ENCODE measurements at regions not wholly inside any gene's neighbourhood (a gene's known extent, or its start where the extent isn't known, plus 50 kb on each side); places are given as distances from the start of the nearest gene placed in this dataset.

DNA sequence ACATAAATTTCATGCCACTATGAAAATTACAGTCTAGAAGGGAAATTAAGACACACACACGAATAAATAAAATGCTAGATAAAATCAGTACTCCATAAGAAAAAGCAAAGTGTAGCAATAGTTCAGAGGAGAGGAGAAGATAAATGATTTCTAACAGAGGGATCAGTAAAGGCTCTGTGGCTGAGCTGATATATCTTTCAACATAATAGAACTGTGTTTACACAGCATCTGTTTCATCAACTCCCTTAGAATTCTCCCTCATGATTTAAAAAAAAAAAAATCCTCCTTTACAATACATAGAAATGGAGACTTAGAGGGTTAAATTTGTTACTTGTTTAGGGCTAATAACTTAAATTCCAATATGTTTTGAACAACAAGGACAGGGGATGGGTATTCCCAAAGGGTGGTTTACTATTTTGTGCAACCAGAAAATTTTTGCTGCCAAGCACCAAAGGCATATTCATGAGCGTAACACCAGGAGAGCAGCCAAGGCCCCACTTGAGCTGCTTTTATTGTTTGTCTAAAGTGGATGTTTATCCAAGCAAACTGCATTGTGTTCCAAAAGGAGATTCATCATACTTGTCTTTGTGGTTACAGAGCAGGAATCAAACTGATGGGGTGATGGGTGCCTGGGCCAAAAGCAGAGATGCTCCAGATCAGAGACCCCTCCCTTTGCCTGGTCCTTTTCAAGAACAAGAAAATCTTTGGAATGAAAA is 162.7 kb downstream of the BMP4 start:
- no peak for DNase-seq (ENCODE audit: low read depth)
- TF ChIP-seq, protein P1, sequence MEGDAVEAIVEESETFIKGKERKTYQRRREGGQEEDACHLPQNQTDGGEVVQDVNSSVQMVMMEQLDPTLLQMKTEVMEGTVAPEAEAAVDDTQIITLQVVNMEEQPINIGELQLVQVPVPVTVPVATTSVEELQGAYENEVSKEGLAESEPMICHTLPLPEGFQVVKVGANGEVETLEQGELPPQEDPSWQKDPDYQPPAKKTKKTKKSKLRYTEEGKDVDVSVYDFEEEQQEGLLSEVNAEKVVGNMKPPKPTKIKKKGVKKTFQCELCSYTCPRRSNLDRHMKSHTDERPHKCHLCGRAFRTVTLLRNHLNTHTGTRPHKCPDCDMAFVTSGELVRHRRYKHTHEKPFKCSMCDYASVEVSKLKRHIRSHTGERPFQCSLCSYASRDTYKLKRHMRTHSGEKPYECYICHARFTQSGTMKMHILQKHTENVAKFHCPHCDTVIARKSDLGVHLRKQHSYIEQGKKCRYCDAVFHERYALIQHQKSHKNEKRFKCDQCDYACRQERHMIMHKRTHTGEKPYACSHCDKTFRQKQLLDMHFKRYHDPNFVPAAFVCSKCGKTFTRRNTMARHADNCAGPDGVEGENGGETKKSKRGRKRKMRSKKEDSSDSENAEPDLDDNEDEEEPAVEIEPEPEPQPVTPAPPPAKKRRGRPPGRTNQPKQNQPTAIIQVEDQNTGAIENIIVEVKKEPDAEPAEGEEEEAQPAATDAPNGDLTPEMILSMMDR (conservative IDR thresholded peaks at IDR 0.05; ENCODE audit: low read depth, low read length), result no peak
- H3K4me3 ChIP-seq (ENCODE audit: low read depth, low read length), result no peak overlapping the region

DNA sequence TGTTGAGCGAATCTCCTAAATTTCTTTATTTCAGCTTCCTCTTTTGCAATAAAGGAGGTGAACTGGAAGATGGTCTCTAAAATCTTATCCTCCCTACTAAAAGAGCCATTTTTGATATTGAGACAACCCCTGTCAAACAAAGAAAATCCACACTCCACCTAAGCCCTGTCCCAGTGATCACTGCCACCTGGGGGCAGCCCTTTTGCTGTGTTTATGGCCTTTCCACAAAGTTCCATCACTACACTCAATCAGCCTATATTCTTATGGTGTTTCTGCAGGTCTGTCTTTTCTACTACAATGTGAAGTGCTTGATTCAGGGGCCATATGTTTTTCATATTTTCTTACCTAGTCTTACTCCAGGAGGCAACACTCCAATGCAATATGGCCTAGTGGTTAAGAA is 163.7 kb downstream of the BMP4 start:
- TF ChIP-seq, protein P1 (conservative IDR thresholded peaks at IDR 0.05; ENCODE audit: low read depth, low read length), result no peak
- DNase-seq (ENCODE audit: low read depth), result no peak
- H3K4me3 ChIP-seq (ENCODE audit: low read depth, low read length), result no peak overlapping the region

DNA sequence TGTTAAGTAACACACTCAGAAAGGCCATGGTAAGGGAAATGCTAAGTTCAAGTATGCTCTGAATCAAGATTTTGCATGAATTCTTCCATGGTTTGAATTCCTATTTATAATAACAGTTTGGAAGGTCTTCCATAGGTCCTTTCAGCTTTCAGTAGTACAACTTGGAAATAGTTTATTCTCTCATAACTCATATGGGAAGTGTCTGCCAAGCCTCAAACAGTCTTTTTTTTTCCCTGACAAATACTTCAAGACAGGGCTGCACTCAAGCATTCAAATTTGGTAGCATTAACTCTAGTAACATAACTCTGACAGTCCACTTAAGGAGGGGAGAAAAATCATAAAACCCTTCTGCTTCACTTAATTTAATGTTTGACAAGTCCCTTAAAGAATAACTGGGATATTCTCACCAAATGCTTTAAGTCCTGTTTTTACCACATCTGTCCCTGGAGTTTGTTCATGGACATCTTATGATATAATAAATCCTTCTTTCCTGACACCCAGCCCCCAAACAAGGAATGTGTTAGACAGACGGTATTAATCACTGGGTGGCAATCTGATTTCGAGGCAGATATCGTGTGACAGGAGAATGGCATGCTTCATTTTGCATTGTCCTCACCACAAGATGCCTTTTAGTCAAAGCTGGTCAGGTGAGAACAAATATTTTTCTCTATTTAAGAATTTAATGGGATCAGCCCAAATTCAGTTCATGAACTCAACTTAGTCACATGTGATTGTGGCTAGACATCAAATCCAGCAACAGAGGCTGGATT is 165.7 kb downstream of the BMP4 start:
- H3K4me3 ChIP-seq (ENCODE audit: low read depth, low read length), result no peak overlapping the region
- TF ChIP-seq, protein P1 (conservative IDR thresholded peaks at IDR 0.05; ENCODE audit: low read depth, low read length), result no peak
- DNase-seq (ENCODE audit: low read depth), result no peak

DNA sequence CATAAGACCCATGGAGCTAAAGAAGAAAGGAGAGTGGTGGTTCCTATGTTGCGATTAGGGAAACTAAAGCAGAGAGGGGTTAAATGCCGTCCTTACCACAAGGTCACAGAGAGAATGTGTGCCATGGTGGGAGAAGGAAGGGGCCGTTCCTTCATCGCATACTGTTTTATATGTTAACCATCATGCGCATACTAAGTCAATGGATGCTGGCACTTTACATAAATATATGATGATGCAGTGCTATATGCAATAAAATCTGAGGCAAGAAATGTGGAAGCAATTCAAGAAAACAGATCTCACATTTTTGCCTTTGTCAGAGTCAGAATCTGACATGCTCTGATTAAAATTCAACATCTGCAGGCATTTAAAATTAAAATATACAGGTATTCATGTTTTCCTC is 168.1 kb downstream of the BMP4 start:
- TF ChIP-seq, protein P1 (conservative IDR thresholded peaks at IDR 0.05; ENCODE audit: low read depth, low read length), result no peak
- no peak for DNase-seq (ENCODE audit: low read depth)
- H3K4me3 ChIP-seq (ENCODE audit: low read depth, low read length), result no peak overlapping the region

DNA sequence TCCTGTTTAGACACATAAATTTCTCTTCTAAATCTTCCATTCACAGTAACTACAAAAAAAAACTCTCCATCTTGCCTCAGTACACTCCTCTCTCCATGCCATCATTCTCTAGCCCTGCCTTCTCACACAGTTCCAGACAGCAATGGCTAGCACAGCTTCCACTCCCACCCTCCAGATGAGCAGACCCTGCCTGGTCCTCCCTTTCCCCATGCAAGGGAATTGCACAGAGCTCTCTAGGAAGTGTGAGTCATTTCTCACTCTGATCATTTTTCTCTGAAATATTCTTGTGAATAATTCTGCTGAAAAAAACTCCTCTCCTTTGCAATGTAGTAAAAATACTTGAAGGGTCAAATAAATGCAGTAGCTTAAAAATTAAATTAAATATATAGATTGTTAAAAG is 170.6 kb downstream of the BMP4 start:
- DNase-seq (ENCODE audit: low read depth), result peak; percentile 2
- TF ChIP-seq, protein P1 (conservative IDR thresholded peaks at IDR 0.05; ENCODE audit: low read depth, low read length), result no peak
- no peak overlapping the region for H3K4me3 ChIP-seq (ENCODE audit: low read depth, low read length)

DNA sequence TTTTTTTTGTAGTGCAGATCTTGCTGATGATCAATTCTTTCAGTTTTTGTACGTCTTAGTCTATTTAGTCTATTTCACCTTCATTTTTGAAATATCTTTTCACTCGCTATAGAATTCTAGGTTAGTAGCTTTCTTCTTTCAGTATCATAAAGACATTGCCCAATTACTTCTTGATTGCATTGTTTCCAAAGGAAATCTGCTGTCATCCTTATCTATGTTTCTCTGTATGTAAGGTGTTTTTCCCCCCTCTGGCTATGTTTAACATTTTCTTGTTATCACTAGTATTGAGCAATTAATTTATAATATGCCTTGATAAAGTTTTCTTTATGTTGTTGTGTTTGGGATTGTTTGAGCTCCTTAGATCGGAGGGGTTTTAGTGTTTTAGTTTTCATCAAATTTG is 171.9 kb downstream of the BMP4 start:
- TF ChIP-seq, protein P1 (conservative IDR thresholded peaks at IDR 0.05; ENCODE audit: low read depth, low read length), result no peak
- H3K4me3 ChIP-seq (ENCODE audit: low read depth, low read length), result no peak overlapping the region
- DNase-seq (ENCODE audit: low read depth), result no peak

Measured in choroid plexus epithelial cell (primary cell).